GM21447 (cell line): ENCODE measurements at regions not wholly inside any gene's neighbourhood (a gene's known extent, or its start where the extent isn't known, plus 50 kb on each side); places are given as distances from the start of the nearest gene placed in this dataset.
A peak's percentile ranks its signal among the peaks of the same experiment; 100 is the strongest.

Experiments used
- ATAC-seq: cut with Tn5 transposase; IDR thresholded peaks from one replicate; pipeline ENCODE4 v1.9.1; 2021; ENCODE audit not compliant: unreplicated experiment

GRCh38 chr12:66848967-66849366 is 170.1 kb upstream of the GRIP1 start:
- ATAC-seq = no peak

- ATAC-seq = no peak
These were observed 172.3 kb upstream of the GRIP1 start for GRCh38 chr12:66851134-66851533.

- no peak for ATAC-seq
These were observed 173.2 kb upstream of the GRIP1 start for GRCh38 chr12:66852091-66852490.

GRCh38 chr12:66852765-66853164 is 173.9 kb upstream of the GRIP1 start:
- ATAC-seq = no peak

GRCh38 chr12:66859751-66860440 is 181.0 kb upstream of the GRIP1 start:
- no peak for ATAC-seq

- ATAC-seq = no peak
These were observed 182.2 kb upstream of the GRIP1 start for GRCh38 chr12:66860752-66861750.

GRCh38 chr12:66862356-66862985 is 183.6 kb upstream of the GRIP1 start:
- no peak for ATAC-seq

DNA sequence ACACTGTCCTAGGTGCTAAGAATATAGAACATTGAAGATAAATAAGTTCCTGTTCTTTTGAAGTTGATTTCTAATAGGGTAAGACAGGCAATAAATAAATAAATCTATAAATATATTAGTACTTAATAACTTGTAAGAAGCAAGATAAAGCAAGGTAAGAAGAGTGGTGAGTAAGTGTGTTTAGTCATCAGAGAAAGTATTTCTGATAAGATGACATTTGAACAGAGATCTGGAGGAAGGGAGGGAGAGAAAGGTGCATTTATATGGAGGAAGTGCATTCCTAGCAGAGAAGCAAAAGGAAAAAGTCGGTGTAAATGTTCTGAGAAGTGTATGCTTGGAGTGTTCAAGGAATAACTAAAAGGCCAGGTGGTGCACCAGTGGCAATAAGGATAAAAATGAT is 184.4 kb upstream of the GRIP1 start:
- ATAC-seq = no peak

DNA sequence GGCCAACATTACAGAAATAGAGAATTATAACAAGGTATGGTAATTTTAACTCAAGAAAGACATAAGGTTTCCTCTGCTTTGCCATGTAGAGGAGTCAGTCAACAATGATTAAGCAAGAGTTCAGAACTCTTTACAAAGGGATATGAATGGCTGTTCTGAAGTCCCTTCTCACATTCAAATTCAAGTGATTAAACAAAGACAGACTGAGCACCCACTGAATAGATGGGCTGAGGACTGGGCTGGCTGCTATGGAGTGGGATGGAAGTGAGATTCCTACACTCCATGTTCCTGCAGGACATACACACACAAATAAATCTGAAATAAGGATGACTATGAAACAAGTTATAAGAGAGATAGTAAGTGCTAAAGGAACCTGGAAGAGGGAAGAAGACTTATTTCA is 199.0 kb upstream of the GRIP1 start:
- no peak for ATAC-seq

DNA sequence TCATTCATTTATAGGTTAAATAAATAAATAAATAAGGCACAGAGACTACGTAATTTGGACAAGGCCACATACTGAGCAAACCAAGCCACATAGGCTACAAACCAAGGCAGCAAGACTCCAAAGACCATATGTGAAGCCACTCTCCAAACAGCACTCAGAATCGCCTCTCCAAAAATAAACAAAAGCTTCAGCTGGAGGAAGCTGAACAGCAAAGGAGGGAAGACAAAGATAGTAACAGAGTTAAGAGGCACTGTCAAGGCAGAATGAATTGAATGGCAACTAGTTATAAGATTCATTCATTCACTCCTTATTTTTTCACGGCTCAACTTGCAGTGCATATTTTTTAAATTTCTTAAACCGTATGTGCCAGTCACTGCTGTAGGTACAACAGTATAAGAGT is 200.5 kb upstream of the GRIP1 start:
- ATAC-seq = no peak

DNA sequence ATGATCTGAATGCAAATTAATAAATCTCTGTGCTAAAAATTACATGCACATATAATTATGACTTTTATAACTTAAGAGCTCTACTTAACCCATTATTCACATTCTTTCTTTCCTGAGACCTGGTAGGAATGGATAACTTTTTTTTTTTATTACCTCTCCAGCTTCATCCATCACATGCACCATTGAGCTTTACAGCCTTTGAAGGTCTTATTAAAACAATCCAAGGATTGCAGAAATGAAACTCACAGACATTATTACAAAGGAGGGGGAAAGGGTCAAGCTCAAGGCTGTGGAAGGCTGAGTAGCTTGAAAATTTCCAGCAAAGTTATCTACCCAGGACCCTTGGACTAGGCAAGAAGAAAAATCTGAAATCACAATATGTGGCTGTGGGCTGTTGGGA is 202.5 kb upstream of the GRIP1 start:
- no peak for ATAC-seq

GRCh38 chr12:66884091-66884490 is 205.2 kb upstream of the GRIP1 start:
- ATAC-seq = no peak

DNA sequence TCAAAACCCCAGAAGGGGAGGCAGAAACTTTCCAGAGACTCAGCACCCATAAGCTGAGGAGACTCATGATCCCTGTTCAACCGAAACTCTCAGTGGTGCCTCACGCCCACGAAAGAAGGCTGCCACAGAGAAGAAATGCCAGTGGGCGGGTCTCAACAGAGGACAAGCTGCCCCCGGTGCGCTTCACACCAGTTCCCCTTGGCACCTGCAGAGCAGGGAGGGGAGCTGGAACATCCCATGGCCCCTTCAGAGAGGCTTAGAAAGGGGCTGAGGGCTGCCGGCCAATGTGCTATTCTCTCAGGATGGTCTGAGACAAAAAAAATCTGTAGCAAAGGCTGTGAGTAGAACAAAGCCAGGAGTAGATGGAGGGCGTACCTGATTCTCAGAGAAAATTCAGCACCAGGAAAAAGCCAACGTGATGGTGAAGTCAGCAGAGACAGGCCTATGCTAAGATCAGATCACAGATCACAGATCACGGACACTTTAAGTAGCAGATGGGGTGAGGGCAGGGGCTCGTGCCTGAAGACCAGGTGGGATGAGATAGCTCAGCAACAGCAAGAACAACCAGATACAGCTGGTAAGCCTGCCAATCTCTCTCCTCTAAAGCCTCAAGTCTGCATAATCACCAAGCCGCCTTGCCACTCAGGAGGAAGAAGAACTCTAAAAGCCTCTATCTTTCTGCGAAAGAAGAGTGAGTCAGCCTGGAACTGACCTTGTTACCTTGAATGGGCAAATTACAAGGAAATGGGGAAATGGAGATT is 206.4 kb upstream of the GRIP1 start:
- ATAC-seq = no peak

DNA sequence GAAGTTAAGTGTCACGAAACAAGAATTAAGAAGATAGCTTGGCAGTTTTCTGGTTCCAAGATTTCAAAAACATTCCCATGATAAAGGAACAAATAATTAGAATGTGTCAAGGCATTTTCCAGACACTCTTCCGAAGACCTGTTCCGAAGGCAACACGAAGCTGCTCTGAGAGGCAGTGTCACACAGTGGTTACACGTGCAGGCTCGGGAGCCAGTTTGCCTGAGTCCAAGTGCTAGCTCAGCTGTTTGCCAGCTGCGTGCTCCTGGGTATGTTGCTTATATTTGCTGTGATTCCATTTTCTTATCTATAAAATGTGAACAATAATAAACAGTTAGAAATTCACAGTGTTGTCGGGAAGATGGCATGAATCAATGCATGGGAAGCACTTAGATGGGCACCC is 217.9 kb upstream of the GRIP1 start:
- ATAC-seq = no peak

GRCh38 chr12:66898700-66899469 is 220.0 kb upstream of the GRIP1 start:
- ATAC-seq = no peak

GRCh38 chr12:66899588-66899987 is 220.7 kb upstream of the GRIP1 start:
- no peak for ATAC-seq

DNA sequence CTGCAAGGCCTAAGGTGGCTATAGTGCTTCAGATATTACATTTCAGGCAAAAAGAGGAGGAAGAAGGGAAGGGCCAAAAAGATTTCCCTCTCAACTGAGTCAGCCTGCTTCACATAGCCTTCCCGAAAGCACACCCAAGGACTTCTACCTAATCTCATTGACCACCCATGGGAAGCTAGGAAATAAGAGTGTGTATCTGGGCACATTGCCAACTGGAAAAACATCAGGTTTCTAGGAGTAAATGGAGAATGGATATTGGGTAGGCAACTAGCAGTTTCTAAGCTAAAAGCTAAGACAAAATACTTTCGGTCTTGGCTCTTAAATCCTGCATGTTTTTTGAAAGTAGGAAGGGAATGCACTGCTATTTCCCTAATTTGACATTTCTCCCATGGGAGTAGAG is 221.7 kb upstream of the GRIP1 start:
- no peak for ATAC-seq

GRCh38 chr12:66901138-66901932 is 222.5 kb upstream of the GRIP1 start:
- ATAC-seq = peak; percentile 98

DNA sequence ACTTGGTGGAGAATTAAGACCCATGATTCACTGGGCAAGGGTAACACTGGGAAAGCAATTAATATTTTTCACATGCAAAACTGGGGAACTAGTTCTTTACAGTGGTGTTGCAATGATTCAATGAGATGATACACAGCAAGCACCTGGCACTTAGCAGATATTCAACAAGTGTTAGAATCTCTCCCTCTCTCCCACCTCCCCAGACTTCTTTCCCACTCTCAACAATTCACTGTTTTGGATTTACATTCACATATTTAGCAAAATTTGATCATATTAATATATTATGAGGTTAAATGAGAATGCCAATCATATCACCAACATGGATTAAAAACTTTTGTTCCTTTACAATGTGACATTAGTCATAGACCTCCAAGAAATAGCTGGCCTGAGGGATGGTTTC is 223.1 kb upstream of the GRIP1 start:
- ATAC-seq = no peak
